Testis (tissue), 2 donors: ENCODE measurements at regions not wholly inside any gene's neighbourhood (a gene's known extent, or its start where the extent isn't known, plus 50 kb on each side); places are given as distances from the start of the nearest gene placed in this dataset.

ENCODE experiments used
- CTCF ChIP-seq, 3 experiments: fragments of 450-650 bp in 2 of 3; fragments of 200-600 bp in 1 of 3; sonication (generic) in 1 of 3; IDR thresholded peaks; one replicate each; pipeline ENCODE4 v1.5.1; 2016 to 2019; ENCODE audit warnings: antibody characterized with exemption in 3 of 3, mild to moderate bottlenecking in 2 of 3, moderate library complexity in 1 of 3
- POLR2A ChIP-seq: fragments of 450-650 bp; IDR thresholded peaks from one replicate; pipeline ENCODE4 v1.6.1; 2017; ENCODE audit warnings: antibody characterized with exemption, mild to moderate bottlenecking, moderate library complexity

DNA sequence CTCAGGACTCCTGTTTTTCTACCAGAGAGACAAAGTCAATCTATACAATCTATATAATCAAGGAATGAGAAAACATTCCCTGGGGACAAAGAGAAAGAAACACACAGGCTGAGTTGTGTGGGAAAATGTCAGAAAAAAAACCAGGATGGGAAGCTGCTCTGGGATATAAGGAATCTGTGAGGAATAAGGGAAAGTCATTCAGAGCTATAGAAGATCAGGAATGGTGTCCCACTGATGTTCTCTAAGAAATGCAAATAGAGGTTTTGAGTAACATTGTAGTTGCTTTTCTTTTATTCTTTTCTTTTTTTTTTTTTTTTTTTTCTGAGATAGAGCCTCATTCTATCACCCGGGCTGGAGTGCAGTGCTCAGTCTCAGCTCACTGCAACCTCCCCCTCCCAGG lies 605.9 kb upstream of the KLF4 start:
- TF ChIP-seq CTCF (IDR thresholded peaks at IDR 0.05): no peak
- no peak for TF ChIP-seq POLR2A
